ENCODE measurements at regions not wholly inside any gene's neighbourhood (a gene's known extent, or its start where the extent isn't known, plus 50 kb on each side); places are given as distances from the start of the nearest gene placed in this dataset.

DNA sequence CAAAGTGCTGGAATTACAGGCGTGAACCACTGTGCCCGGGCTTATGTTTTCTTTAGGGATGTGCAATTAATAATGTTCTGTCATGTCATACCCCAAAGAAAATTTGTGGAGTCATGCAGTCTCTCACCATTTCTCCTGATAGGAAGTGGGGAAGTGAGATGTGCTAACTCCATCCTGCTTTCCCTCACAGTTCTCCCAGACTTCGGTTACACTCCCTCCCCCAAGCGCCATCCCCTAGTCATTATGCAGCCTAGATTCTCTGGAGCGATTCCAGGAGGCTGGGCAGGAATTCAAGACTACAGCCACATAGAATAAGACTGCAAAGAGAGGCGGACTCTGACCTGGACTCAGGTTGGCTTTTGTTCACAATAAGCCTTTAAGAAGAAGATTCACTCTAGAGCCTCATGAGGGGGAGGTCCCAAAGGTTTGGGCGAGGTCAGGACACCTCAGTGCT lies 271.4 kb downstream of the ALDH8A1 start:
- no peak overlapping the region for H3K4me3 ChIP-seq
- H3K9ac ChIP-seq, result no peak overlapping the region
- H3K9me3 ChIP-seq (ENCODE audit: low read depth), result no peaks in the 10 kb centered on the region
- H4K20me1 ChIP-seq (ENCODE audit: insufficient read depth), result no peaks in the 10 kb centered on the region
- no peaks in the 10 kb centered on the region for H3K36me3 ChIP-seq (ENCODE audit: low read depth)
- H3K79me2 ChIP-seq (ENCODE audit: insufficient read depth), result no peaks in the 10 kb centered on the region
- no peak for TF ChIP-seq EZH2 (IDR thresholded peaks at IDR 0.05; ENCODE audit: insufficient read depth, poor library complexity, severe bottlenecking)
- no peak for TF ChIP-seq EZH2phosphoT487 (IDR thresholded peaks at IDR 0.05; ENCODE audit: insufficient read depth, low read depth)
- no peak overlapping the region for H3K27ac ChIP-seq
- in situ Hi-C loops (cut with MboI), result loop anchor here (25.0 kb wide), 1 partner anchor 134 kb away; no protein-coding TSS in a partner anchor
- no peaks in the 10 kb centered on the region for H3K9me2 ChIP-seq (ENCODE audit: insufficient read depth)
- no peak for DNase-seq
- H3K27me3 ChIP-seq (replicated peaks; ENCODE audit: insufficient read depth), result no peaks in the 10 kb centered on the region
- no peak overlapping the region for H2AFZ ChIP-seq
- 82 to 85% methylated on average over 7 of the region's 7 CpGs for WGBS, 2 experiments (ENCODE audit: low coverage in 1 of 2, low lambda C conversion rate in 2 of 2, missing lambda C conversion rate in 2 of 2)
- no peak overlapping the region for H3K4me2 ChIP-seq (ENCODE audit: unreplicated experiment)
- peaks cover 9% of the 10 kb centered on the region for H3K4me1 ChIP-seq (ENCODE audit: insufficient read depth)
- H3F3A ChIP-seq (ENCODE audit: insufficient read depth), result peaks cover 14% of the 10 kb centered on the region

DNA sequence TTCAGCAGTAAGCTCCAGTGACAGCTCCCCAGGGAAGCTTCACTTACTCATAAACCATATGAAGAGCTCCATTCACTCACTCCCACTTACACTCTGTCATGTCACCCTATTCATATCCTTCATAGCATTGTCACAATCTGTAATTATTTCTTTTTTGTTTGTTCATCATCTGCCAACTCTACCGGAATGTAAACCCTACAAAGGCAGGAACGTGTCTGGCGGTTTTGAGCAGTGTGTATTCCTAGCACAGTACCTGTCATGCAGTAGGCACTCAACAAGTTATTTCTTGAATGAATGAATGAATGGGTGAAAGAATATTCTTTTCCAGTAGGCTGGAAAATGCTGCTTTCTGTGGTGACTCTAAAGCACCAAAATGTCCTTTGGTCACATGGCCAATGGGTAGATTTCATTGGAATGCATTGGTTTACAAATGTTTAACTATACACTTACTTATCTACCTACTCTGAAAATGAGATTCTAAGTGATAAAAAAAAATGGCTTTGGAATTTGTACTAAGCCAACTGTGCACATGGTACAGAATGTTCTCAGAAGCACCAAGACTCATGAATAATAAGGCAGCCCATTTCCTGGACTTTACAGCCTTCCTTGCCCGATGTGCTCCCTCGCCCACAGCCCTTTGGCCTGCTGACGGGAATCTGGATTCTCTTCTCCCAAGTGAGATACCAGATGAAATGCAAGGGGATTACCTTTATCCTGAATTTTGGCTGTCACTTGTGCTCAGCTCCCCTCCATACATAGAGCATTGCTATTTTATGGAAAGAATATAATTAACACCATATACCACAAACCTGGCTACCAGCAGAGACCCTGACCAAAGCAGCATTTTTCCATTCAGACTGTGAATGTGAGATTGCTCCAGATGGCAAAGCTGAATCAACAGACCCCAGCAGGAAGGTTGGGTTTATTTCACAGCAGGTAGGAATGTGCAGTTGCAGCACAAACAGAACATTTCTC lies 273.3 kb downstream of the ALDH8A1 start:
- Histone ChIP-seq H3K27me3 (replicated peaks; ENCODE audit: insufficient read depth) (no peaks in the 10 kb centered on the region), H4K20me1 (ENCODE audit: insufficient read depth) (no peaks in the 10 kb centered on the region), H3K9me3 (ENCODE audit: low read depth) (no peaks in the 10 kb centered on the region), H3F3A (ENCODE audit: insufficient read depth) (peaks cover 23% of the 10 kb centered on the region), H3K4me1 (ENCODE audit: insufficient read depth) (peaks cover 12% of the 10 kb centered on the region), H3K9me2 (ENCODE audit: insufficient read depth) (no peaks in the 10 kb centered on the region), H3K4me3 (no peak overlapping the region), H3K9ac (no peak overlapping the region), H2AFZ (no peak overlapping the region), H3K79me2 (ENCODE audit: insufficient read depth) (no peaks in the 10 kb centered on the region), H3K27ac (no peak overlapping the region), H3K36me3 (ENCODE audit: low read depth) (no peaks in the 10 kb centered on the region), H3K4me2 (ENCODE audit: unreplicated experiment) (no peak overlapping the region)
- TF ChIP-seq EZH2 (IDR thresholded peaks at IDR 0.05; ENCODE audit: insufficient read depth, poor library complexity, severe bottlenecking) (no peak), EZH2phosphoT487 (IDR thresholded peaks at IDR 0.05; ENCODE audit: insufficient read depth, low read depth) (no peak)
- in situ Hi-C loops (cut with MboI), result loop anchor here (25.0 kb wide), 1 partner anchor 136 kb away; no protein-coding TSS in a partner anchor
- no peak for DNase-seq
- 90 to 93% methylated on average over 6 of the region's 6 CpGs for WGBS, 2 experiments (ENCODE audit: low coverage in 1 of 2, low lambda C conversion rate in 2 of 2, missing lambda C conversion rate in 2 of 2)

DNA sequence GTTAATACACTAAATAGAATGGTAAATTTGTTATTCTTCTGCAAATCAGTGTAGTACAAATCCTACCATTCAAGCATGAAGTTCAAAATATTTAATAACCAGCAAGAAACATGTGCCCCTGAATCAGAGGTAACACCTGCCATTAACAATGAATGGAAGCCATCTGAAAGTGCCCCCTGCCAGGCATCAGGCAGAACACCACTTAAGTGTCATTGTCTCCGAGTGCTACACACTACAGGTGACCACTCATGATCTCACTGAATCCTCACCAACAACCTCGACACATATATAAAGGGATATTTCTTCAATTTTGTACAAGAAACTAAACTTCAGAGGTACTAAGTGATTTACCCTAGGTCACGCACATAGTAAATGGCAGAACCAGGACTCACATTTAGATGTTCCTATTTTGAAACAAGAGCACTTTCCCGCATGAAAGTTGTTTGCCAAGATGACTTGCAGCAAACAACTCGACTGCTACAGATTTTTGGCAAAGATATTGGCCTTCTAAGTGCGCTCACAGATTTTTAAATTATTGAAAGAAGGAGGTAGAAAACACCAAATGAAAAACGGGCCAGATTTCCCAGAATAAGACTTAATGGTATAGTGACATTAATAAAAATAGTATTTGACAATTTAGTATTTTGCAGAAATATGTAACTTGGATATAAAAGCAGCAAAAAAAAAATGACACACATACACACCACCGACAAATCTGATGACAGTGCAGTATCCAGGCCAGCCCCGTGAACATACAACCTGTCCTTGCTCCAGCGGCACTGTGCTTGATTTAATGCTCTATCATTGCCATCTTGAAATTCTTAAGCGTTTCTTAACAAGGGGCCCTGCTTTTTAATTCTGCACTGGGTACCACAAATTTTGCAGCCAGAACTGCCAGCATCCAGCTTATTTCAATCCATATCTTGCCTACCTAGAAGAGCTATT lies 274.5 kb downstream of the ALDH8A1 start:
- in situ Hi-C loops (cut with MboI), result loop anchor here (25.0 kb wide), 1 partner anchor 137 kb away; no protein-coding TSS in a partner anchor
- no peak overlapping the region for H2AFZ ChIP-seq
- no peaks in the 10 kb centered on the region for H3K27me3 ChIP-seq (replicated peaks; ENCODE audit: insufficient read depth)
- no peak overlapping the region for H3K4me3 ChIP-seq
- TF ChIP-seq EZH2 (IDR thresholded peaks at IDR 0.05; ENCODE audit: insufficient read depth, poor library complexity, severe bottlenecking) (no peak), EZH2phosphoT487 (IDR thresholded peaks at IDR 0.05; ENCODE audit: insufficient read depth, low read depth) (no peak)
- H4K20me1 ChIP-seq (ENCODE audit: insufficient read depth), result no peaks in the 10 kb centered on the region
- H3K9me3 ChIP-seq (ENCODE audit: low read depth), result no peaks in the 10 kb centered on the region
- WGBS, 2 experiments (ENCODE audit: low coverage in 1 of 2, low lambda C conversion rate in 2 of 2, missing lambda C conversion rate in 2 of 2), result 92 to 95% methylated on average over 11 of the region's 11 CpGs
- no peak overlapping the region for H3K27ac ChIP-seq
- peaks cover 12% of the 10 kb centered on the region for H3K4me1 ChIP-seq (ENCODE audit: insufficient read depth)
- no peak for DNase-seq
- no peaks in the 10 kb centered on the region for H3K9me2 ChIP-seq (ENCODE audit: insufficient read depth)
- H3K4me2 ChIP-seq (ENCODE audit: unreplicated experiment), result no peak overlapping the region
- no peaks in the 10 kb centered on the region for H3K36me3 ChIP-seq (ENCODE audit: low read depth)
- peaks cover 23% of the 10 kb centered on the region for H3F3A ChIP-seq (ENCODE audit: insufficient read depth)
- H3K9ac ChIP-seq, result no peak overlapping the region
- H3K79me2 ChIP-seq (ENCODE audit: insufficient read depth), result no peaks in the 10 kb centered on the region

DNA sequence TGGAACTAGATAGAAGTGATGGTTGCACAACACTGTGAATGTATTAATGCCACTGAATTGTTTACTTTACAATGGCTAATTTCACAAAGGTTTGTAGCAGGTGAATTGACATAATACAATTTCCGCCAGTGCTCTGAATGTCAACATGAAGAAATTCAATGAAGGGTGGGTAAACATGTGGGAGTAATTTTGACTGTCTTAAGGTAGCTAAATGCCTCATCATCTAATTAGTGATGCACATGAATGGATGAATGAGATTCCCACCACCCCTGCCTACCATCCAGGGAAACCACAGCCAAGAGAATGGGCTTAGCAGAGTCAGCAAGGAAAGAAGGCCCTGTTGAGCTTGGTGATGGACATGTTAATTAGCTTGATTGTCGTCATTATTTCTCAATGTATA lies 275.3 kb downstream of the ALDH8A1 start:
- H3K9me2 ChIP-seq (ENCODE audit: insufficient read depth), result no peaks in the 10 kb centered on the region
- 76 to 77% methylated on average over 2 of the region's 2 CpGs for WGBS, 2 experiments (ENCODE audit: low coverage in 1 of 2, low lambda C conversion rate in 2 of 2, missing lambda C conversion rate in 2 of 2)
- no peak overlapping the region for H3K9ac ChIP-seq
- H3F3A ChIP-seq (ENCODE audit: insufficient read depth), result peaks cover 23% of the 10 kb centered on the region
- TF ChIP-seq EZH2 (IDR thresholded peaks at IDR 0.05; ENCODE audit: insufficient read depth, poor library complexity, severe bottlenecking) (no peak), EZH2phosphoT487 (IDR thresholded peaks at IDR 0.05; ENCODE audit: insufficient read depth, low read depth) (no peak)
- peaks cover 12% of the 10 kb centered on the region for H3K4me1 ChIP-seq (ENCODE audit: insufficient read depth)
- H3K4me2 ChIP-seq (ENCODE audit: unreplicated experiment), result no peak overlapping the region
- DNase-seq, result no peak
- H3K9me3 ChIP-seq (ENCODE audit: low read depth), result no peaks in the 10 kb centered on the region
- no peak overlapping the region for H3K27ac ChIP-seq
- no peak overlapping the region for H2AFZ ChIP-seq
- H3K36me3 ChIP-seq (ENCODE audit: low read depth), result no peaks in the 10 kb centered on the region
- no peaks in the 10 kb centered on the region for H3K79me2 ChIP-seq (ENCODE audit: insufficient read depth)
- no peak overlapping the region for H3K4me3 ChIP-seq
- in situ Hi-C loops (cut with MboI), result no loop called here
- H3K27me3 ChIP-seq (replicated peaks; ENCODE audit: insufficient read depth), result no peaks in the 10 kb centered on the region
- no peaks in the 10 kb centered on the region for H4K20me1 ChIP-seq (ENCODE audit: insufficient read depth)
